Erythroblast (primary cell): ENCODE measurements at regions not wholly inside any gene's neighbourhood (a gene's known extent, or its start where the extent isn't known, plus 50 kb on each side); places are given as distances from the start of the nearest gene placed in this dataset.

Experiments used
- GATA1 ChIP-seq: IDR thresholded peaks from 2 replicates; pipeline ENCODE4 v1.6.1; 2011; ENCODE audit warnings: low read depth, mild to moderate bottlenecking, control low read depth, low read length, moderate library complexity
- POLR2A ChIP-seq: IDR thresholded peaks from 2 replicates; pipeline ENCODE4 v1.6.1; 2011; ENCODE audit warnings: mild to moderate bottlenecking, low read length

GRCh38 chr2:66815886-66816285 is 381.0 kb downstream of the MEIS1 start:
- TF ChIP-seq POLR2A (no peak), GATA1 (no peak)
